Osteocyte (in vitro differentiated cells): ENCODE measurements at regions not wholly inside any gene's neighbourhood (a gene's known extent, or its start where the extent isn't known, plus 50 kb on each side); places are given as distances from the start of the nearest gene placed in this dataset.
A peak's percentile ranks its signal among the peaks of the same experiment; 100 is the strongest.

ENCODE experiments used
- DNase-seq: peaks from one replicate; pipeline ENCODE4 v3.0.0; 2021; ENCODE audit warnings: mixed read lengths; ENCODE audit not compliant: unreplicated experiment; ENCODE audit errors: extremely low spot score
- H3K27ac Mint-ChIP-seq: one replicate; pipeline ENCODE4 v1.8.0; 2021; ENCODE audit warnings: mild to moderate bottlenecking, mixed read lengths; ENCODE audit not compliant: unreplicated experiment
- H3K27me3 Mint-ChIP-seq: one replicate; pipeline ENCODE4 v1.8.0; 2021; ENCODE audit warnings: mixed read lengths; ENCODE audit not compliant: unreplicated experiment
- H3K36me3 Mint-ChIP-seq: one replicate; pipeline ENCODE4 v1.8.0; 2021; ENCODE audit warnings: mixed read lengths; ENCODE audit not compliant: unreplicated experiment
- H3K4me1 Mint-ChIP-seq: one replicate; pipeline ENCODE4 v1.8.0; 2021; ENCODE audit warnings: mixed read lengths; ENCODE audit not compliant: unreplicated experiment
- H3K4me3 Mint-ChIP-seq: one replicate; pipeline ENCODE4 v1.8.0; 2021; ENCODE audit warnings: mild to moderate bottlenecking, moderate library complexity, mixed read lengths; ENCODE audit not compliant: unreplicated experiment
- H3K9me3 Mint-ChIP-seq: one replicate; pipeline ENCODE4 v1.8.0; 2021; ENCODE audit warnings: mixed read lengths; ENCODE audit not compliant: unreplicated experiment
- TF ChIP-seq, protein P1 (sequence below): fragments of 200-600 bp; sonication (generic); IDR thresholded peaks from 2 replicates; pipeline ENCODE4 v1.5.0; 2021; ENCODE audit warnings: antibody characterized with exemption, mild to moderate bottlenecking, moderate library complexity

DNA sequence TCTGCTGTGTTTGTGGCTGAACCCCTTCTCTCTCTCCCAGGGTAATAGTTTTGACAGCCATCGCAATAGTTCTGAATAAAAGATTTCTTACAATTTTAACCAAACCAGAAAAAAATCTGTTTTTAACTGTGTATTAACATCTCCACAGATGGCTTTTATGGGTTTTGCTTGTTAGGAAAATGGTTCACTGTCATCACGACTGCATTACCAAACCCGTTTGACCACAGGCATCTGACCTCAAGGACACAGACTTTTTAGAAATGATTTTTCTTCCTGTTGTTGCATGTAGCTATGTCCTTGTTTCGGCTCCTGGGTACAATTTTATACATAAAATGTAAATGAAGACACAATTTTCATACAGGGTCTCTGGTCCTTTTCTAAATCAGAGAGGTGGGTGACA lies 316.1 kb downstream of the IRX1 start:
- DNase-seq = no peak
- no peak overlapping the region for H3K4me3 Mint-ChIP-seq
- peaks cover 49% of the 10 kb centered on the region for H3K9me3 Mint-ChIP-seq
- no peak overlapping the region for H3K27ac Mint-ChIP-seq
- no peaks in the 10 kb centered on the region for H3K36me3 Mint-ChIP-seq
- no peaks in the 10 kb centered on the region for H3K4me1 Mint-ChIP-seq
- TF ChIP-seq, protein P1, sequence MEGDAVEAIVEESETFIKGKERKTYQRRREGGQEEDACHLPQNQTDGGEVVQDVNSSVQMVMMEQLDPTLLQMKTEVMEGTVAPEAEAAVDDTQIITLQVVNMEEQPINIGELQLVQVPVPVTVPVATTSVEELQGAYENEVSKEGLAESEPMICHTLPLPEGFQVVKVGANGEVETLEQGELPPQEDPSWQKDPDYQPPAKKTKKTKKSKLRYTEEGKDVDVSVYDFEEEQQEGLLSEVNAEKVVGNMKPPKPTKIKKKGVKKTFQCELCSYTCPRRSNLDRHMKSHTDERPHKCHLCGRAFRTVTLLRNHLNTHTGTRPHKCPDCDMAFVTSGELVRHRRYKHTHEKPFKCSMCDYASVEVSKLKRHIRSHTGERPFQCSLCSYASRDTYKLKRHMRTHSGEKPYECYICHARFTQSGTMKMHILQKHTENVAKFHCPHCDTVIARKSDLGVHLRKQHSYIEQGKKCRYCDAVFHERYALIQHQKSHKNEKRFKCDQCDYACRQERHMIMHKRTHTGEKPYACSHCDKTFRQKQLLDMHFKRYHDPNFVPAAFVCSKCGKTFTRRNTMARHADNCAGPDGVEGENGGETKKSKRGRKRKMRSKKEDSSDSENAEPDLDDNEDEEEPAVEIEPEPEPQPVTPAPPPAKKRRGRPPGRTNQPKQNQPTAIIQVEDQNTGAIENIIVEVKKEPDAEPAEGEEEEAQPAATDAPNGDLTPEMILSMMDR = no peak
- H3K27me3 Mint-ChIP-seq = no peaks in the 10 kb centered on the region

DNA sequence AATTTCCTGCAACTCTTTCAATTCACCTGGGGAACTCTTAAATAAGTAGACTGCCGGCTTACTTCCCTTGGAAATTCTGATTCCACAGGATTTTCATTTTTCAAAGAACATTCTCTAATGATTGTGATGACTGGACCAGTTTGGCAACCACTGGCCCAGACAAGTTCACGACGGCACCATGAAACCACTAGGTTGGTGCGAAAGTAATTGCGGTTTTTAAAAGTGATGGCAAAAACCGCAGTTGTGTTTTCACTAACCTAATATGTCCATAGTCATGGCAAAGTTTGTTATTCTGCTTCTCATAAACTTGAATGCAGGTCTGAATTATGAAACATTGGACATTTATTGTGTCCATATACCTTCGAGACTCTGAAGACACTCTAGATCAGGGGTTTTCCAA lies 317.2 kb downstream of the IRX1 start:
- Mint-ChIP-seq H3K4me3 (no peak overlapping the region), H3K27ac (no peak overlapping the region), H3K27me3 (no peaks in the 10 kb centered on the region), H3K36me3 (no peaks in the 10 kb centered on the region), H3K9me3 (peaks cover 56% of the 10 kb centered on the region), H3K4me1 (no peaks in the 10 kb centered on the region)
- no peak for DNase-seq
- TF ChIP-seq, protein P1 = no peak

DNA sequence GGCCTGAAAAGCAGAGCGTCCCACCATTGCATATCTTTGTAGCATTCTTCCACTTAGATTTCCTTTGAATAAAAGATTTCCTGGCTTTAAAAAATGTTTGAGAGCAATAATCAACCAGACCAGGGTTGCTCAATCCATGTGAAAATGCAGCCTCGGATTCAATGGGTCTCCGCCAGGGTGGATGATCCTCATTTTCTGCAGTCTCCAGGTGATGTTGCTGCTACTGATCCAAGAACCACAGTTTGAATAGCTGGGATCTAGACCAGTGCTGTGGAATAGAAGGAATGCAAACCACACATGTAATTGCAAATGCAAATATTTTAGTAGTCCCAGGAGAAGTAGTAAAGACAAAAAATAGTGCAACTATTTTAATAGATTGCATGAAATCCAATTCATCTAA lies 317.6 kb downstream of the IRX1 start:
- TF ChIP-seq, protein P1 = no peak
- Mint-ChIP-seq H3K4me1 (no peaks in the 10 kb centered on the region), H3K4me3 (no peak overlapping the region), H3K27ac (no peak overlapping the region), H3K27me3 (no peaks in the 10 kb centered on the region), H3K36me3 (no peaks in the 10 kb centered on the region), H3K9me3 (peaks cover 52% of the 10 kb centered on the region)
- peak; percentile 27 for DNase-seq

DNA sequence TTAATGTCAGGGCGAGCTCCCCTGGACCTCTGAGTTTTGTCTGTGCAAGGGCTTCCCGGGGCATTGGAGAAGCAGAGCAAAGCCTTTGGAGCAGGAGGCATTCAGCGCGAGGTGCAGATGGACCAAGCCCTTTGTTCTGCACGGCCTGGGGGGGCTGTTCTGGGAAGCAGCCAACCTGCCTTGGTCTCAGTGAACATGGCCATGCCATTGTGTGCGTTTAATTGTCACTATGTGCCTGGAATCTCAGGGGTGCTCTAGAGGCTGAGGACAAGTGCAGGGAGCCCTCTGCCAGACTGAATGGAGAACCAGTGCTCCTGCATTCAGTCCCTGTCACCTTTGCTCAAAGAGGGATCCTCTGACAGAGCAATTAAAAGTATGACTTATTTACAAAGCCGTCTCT lies 329.4 kb downstream of the IRX1 start:
- H3K4me1 Mint-ChIP-seq = no peaks in the 10 kb centered on the region

DNA sequence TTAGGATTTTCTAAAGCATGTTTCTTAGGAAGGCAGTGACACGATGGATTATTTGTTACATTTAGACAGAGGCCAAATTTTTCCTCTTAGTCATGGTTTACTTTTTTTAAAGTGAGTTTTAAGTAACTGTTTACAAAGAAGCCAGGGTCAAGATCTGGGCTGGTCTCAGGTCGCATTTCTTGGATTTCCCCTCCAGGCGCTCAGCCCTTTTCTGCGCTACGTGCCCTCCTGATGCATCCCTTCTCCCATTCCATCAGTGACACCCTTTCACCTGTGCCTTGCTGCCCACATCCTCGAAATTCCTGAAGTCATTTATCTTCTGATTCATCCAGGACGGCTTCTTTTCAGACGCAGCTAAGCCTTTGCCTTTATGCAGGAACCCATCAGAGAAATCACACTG lies 330.3 kb downstream of the IRX1 start:
- Mint-ChIP-seq H3K4me1 (no peaks in the 10 kb centered on the region), H3K27ac (no peak overlapping the region), H3K27me3 (no peaks in the 10 kb centered on the region), H3K4me3 (no peak overlapping the region), H3K36me3 (no peaks in the 10 kb centered on the region), H3K9me3 (peaks cover 64% of the 10 kb centered on the region)
- DNase-seq = peak; percentile 27
- TF ChIP-seq, protein P1 = no peak

More for the DNA sequence above, 329.4 kb downstream of the IRX1 start:
- TF ChIP-seq, protein P1 = no peak
- peaks cover 67% of the 10 kb centered on the region for H3K9me3 Mint-ChIP-seq
- no peak overlapping the region for H3K4me3 Mint-ChIP-seq
- DNase-seq = peak; percentile 69
- H3K36me3 Mint-ChIP-seq = no peaks in the 10 kb centered on the region
- H3K27ac Mint-ChIP-seq = no peak overlapping the region
- no peaks in the 10 kb centered on the region for H3K27me3 Mint-ChIP-seq
